Keratinocyte (primary cell): ENCODE measurements at regions not wholly inside any gene's neighbourhood (a gene's known extent, or its start where the extent isn't known, plus 50 kb on each side); places are given as distances from the start of the nearest gene placed in this dataset.

Experiments used
- CTCF ChIP-seq, 3 experiments: IDR thresholded peaks in 1 of 3; conservative IDR thresholded peaks in 1 of 3; optimal IDR thresholded peaks in 1 of 3; 2 replicates in 2 of 3; 3 replicates in 1 of 3; pipeline versions ENCODE3 to v1.5.1; 2011; ENCODE audit warnings: low read length in 3 of 3, mild to moderate bottlenecking in 3 of 3, moderate library complexity in 2 of 3, control low read depth in 1 of 3, inconsistent platforms in 1 of 3; ENCODE audit not compliant: insufficient read depth in 2 of 3; ENCODE audit errors: extremely low read depth in 1 of 3
- EZH2 ChIP-seq: IDR thresholded peaks from one replicate; pipeline ENCODE4 v1.6.1; 2012; ENCODE audit warnings: inconsistent platforms, mild to moderate bottlenecking, low read length, moderate library complexity

GRCh38 chr7:115113131-115113530, 191.2 kb downstream of the MDFIC start:
- TF ChIP-seq CTCF (optimal IDR thresholded peaks at IDR 0.05 in 1 of 3, IDR thresholded peaks at IDR 0.05 in 1 of 3, conservative IDR thresholded peaks at IDR 0.05 in 1 of 3; ENCODE audit: extremely low read depth in 1 of 3, insufficient read depth in 2 of 3, low read length in 3 of 3) (no peak), EZH2 (no peak)
